Jurkat, Clone E6-1 (cell line): ENCODE measurements at regions not wholly inside any gene's neighbourhood (a gene's known extent, or its start where the extent isn't known, plus 50 kb on each side); places are given as distances from the start of the nearest gene placed in this dataset.
"Not testable (repeated sequence)": the region's sequence is repeated elsewhere in the genome, so short reads cannot be mapped to it uniquely, and the experiment has no call there.

Experiments
- DNase-seq: peaks from one replicate; pipeline ENCODE4 v3.0.0-alpha.2; 2011; ENCODE audit warnings: low read depth, low spot score
- H3K4me3 ChIP-seq: 2 replicates; pipeline ENCODE4 v1.5.1; 2011; ENCODE audit warnings: mild to moderate bottlenecking, low read length, control low read depth, moderate library complexity

GRCh38 chr12:88904705-88905104, 324.4 kb upstream of the KITLG start:
- DNase-seq: no peak
- H3K4me3 ChIP-seq: no peak overlapping the region

DNA sequence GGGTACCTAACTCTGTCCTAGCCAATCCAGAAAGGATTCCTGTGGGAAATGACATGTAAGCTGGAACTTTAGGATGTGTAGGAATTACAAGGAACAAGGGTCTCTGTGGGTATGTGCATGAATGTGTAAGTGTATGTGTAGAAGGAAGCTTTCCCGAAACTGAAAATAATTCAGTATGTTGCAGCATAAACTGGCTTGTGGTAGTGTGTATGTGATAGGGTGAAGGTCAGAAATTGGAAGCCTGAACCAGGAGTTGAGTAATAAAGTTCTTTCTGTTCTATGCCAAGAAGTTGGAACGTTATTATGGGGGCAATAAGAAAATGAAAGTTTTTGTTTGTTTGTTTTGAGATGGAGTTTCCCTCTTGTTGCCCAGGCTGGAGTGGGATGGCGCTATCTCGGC, 323.1 kb upstream of the KITLG start:
- no peak overlapping the region for H3K4me3 ChIP-seq
- DNase-seq: no peak

GRCh38 chr12:88897723-88898122, 317.5 kb upstream of the KITLG start:
- H3K4me3 ChIP-seq: no peak overlapping the region
- no peak for DNase-seq

GRCh38 chr12:88896958-88897357, 316.7 kb upstream of the KITLG start:
- no peak for DNase-seq
- H3K4me3 ChIP-seq: no peak overlapping the region

DNA sequence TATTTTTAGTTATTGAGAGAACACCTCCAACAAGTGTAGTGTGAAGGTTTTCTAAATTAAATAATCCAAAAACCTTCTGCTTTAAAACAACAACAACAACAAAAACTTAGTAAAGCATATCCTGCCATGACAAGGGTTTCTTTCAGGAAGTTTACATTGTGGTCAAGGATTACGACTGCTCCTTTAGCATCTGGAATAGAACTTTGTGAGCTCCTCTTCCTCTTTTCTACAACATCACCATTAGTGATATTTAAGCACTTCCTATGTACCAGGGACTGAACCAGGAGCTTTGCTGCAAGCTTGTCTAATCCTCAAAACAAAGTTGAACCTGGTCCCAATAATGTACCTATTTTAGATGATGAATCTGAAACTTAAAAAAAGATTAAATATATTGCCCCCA, 315.4 kb upstream of the KITLG start:
- no peak for DNase-seq
- H3K4me3 ChIP-seq: no peak overlapping the region

- DNase-seq: no peak
- no peak overlapping the region for H3K4me3 ChIP-seq
Measured at GRCh38 chr12:88893801-88894200, 313.5 kb upstream of the KITLG start.

- H3K4me3 ChIP-seq, DNase-seq: not testable (repeated sequence)
Measured at GRCh38 chr12:88891434-88891833, 311.2 kb upstream of the KITLG start.

DNA sequence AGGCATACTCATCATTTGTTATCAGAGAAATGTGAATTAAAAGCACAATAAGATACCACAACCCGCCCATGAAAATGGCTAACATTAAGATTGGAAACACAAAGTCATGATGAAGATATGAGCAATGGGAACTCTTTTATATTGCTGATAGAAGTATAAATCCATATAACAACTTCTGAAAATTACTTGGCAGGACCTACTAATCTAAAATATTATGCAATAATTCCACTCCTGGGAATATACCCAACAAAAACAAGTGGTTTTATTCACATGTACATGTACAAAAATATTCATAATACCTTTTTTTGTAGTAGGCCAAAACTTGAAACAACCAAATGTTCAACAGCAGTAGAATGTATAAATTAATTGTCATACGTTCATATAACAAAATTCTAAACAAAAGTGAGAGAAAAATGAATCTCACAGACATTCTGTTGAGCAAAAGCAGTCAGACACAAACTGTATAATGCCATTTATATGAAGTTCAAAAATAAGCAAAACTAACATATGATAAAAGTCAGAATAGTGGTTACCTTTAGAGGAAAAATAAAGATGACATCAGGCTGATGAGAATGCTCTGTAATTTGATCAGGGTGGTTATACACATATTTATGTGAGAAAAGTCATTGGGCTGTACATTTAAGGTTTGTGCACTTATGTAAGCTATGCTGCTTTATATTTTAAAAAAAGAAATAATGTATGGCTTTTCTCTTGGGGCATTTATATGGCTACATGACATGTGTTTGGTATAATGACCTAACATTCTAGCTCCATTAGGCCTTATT, 309.2 kb upstream of the KITLG start:
- no peak overlapping the region for H3K4me3 ChIP-seq
- DNase-seq: no peak

GRCh38 chr12:88884600-88884999, 304.3 kb upstream of the KITLG start:
- H3K4me3 ChIP-seq: no peak overlapping the region
- no peak for DNase-seq

DNA sequence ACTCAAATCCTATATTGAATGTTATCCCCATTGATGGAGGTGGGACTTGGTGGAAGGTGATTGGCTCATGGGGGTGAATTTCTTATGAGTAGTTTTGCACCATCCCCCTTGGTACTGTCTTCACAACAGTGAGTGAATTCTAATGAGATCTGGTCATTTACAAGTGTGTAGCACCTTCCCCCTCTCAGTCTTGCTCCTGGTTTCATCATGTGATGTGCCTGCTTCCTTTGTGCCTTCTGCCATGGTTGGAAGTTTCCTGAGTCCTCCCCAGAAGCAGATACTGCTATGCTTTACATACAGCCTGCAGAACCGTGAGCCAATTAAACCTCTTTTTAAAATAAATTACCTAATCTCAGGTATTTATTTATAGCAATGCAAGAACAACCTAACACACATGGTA, 302.4 kb upstream of the KITLG start:
- no peak overlapping the region for H3K4me3 ChIP-seq
- DNase-seq: no peak

DNA sequence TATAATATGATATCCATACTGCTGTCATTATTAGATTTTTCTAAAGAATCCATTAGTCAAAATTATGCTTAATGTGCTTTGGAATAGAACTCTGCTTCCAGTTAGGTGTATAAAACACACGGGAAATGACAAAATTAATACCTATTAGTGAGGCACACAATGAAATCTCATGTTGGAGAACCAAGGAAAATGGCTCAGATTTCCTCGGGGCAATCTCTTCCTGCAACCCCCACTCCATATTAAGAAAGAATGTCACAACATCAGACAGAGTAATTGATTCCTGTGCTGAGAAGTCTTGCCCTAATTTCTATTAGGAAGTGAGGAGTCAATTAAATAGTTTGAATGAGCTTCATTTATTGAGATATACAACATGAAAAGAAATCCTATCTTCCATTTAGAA, 299.8 kb upstream of the KITLG start:
- no peak for DNase-seq
- no peak overlapping the region for H3K4me3 ChIP-seq

GRCh38 chr12:88878295-88878694, 298.0 kb upstream of the KITLG start:
- DNase-seq: no peak
- no peak overlapping the region for H3K4me3 ChIP-seq

- DNase-seq: no peak
- H3K4me3 ChIP-seq: no peak overlapping the region
Measured at GRCh38 chr12:88876857-88877256, 296.6 kb upstream of the KITLG start.

- DNase-seq: no peak
- no peak overlapping the region for H3K4me3 ChIP-seq
Measured at GRCh38 chr12:88870000-88870737, 289.9 kb upstream of the KITLG start.

DNA sequence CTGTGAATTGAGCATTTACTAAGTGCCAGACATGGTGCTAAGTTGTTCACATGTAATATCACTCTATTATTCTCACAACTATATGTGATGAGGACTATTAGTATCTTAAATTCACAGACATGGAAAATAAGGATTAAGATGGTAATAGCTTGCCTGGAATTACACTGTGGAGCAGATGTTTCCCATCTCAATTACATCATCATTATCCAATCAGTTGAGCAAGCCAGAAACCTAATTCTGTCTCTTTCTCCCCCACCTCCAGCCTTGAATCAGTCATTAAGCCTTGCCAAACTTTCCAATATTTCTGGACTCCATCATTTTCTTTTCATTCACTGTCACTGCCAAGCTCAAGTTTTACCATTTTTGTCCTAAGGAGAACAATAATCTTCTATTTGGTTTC, 287.8 kb upstream of the KITLG start:
- DNase-seq: no peak
- H3K4me3 ChIP-seq: no peak overlapping the region

- no peak overlapping the region for H3K4me3 ChIP-seq
- no peak for DNase-seq
Measured at GRCh38 chr12:88867510-88867909, 287.2 kb upstream of the KITLG start.

DNA sequence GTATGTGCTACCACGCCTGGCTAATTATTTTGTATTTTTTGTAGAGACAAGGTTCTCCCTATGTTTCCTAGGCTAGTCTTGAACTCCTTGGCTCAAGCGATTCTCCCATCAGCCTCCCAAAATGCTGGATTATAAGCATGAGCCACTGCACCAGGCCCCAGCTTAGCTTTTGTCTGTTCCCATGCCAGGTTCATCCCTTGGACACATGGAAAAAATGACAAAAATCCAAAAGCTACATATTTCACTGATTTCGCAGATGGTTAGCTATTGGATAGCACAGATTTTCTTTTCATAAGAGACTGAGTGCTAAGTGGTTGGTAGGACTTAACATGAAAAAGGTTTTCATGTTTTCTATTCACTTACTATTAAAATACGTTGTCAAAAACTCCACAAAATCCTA, 286.6 kb upstream of the KITLG start:
- DNase-seq: no peak
- no peak overlapping the region for H3K4me3 ChIP-seq

DNA sequence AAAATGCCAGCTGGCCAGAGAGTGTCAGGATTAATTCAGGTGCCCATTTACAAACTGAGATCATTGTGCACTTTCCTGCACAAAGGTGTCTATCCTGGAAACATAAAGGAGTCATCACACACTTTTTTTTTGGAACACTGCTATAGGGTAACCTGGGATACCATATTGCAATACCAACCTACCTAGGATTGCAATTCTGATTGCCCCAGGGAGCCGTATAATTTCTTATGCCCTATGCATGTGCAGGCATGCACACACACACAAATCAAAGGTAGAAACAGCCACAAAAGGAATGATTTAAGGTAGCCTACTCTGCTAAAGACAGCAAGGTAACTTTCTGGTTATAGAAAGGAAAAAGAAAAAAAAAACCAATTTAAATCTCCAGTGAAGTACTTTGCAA, 285.3 kb upstream of the KITLG start:
- DNase-seq: no peak
- no peak overlapping the region for H3K4me3 ChIP-seq

- H3K4me3 ChIP-seq: no peak overlapping the region
- no peak for DNase-seq
Measured at GRCh38 chr12:88860851-88861250, 280.6 kb upstream of the KITLG start.

GRCh38 chr12:88856201-88856600, 275.9 kb upstream of the KITLG start:
- no peak for DNase-seq
- no peak overlapping the region for H3K4me3 ChIP-seq

DNA sequence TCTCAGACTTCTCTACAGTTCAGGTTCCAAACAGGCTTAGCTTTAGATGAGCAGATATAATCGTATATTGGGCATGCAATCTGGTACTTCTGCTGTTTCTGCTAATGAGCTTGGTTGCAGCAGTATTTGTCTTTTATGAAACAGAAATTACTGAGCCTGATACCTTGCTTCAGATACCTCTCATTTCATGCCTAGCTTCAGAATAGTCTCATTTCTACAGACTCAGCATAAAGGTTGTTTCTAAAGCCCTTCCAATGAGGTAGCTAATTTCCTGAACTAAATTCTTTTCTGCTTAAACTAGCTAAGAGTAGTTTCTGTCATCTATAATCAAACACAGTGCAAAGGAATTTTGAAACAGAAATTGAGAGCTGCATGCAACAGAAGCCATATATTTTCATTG, 275.0 kb upstream of the KITLG start:
- DNase-seq: no peak
- H3K4me3 ChIP-seq: no peak overlapping the region
